NCI-H2171 (cell line): ENCODE measurements at regions not wholly inside any gene's neighbourhood (a gene's known extent, or its start where the extent isn't known, plus 50 kb on each side); places are given as distances from the start of the nearest gene placed in this dataset.
"Not testable (repeated sequence)": the region's sequence is repeated elsewhere in the genome, so short reads cannot be mapped to it uniquely, and the experiment has no call there.

Source experiments
- DNase-seq: peaks from one replicate; lab custom pipeline; 2025; lab: John Stamatoyannopoulos, UW

DNA sequence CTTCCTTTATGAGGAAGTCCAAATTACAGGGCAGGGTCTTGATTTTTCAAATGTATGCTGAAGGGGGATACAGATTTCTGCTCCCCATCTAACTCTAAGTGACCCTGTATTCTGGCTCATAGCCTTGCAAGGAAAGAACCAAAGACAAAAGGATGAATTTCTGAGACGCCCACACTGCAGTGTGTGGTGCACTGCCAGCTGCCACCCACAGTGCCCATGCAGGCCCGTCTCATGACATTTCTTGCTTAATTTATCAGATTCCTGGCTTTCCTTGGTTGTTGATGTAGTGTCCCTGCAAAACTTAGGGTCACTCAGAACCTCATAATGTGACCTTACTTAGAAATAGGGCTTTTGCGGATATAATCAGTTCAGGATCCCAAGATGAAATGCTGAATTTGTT, 68.0 kb downstream of the CBLN4 start:
- DNase-seq: no peak

- no peak for DNase-seq
Observed at GRCh38 chr20:55936209-55936595, 69.1 kb downstream of the CBLN4 start.

- no peak for DNase-seq
Observed at GRCh38 chr20:55935448-55936208, 69.7 kb downstream of the CBLN4 start.

DNA sequence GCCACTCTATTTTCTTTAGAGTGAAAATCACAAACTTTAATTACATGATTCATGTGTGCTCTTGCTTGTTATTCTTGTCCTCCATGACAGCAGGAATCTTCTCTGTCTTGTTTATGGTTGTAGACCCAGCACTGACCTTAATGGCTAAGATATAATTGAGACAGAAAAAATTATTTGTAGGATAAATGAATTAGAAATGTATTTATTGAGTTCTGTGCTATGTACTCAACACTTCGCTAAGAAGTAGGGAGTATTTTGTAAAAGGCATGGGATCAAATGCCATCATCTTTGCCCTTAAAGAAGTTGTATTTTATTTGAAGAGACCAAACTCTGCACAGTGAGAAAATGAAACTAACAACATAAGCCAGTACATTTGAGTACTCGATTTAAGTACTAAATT, 71.2 kb downstream of the CBLN4 start:
- no peak for DNase-seq

- DNase-seq: not testable (repeated sequence)
Observed at GRCh38 chr20:55930876-55931275, 74.4 kb downstream of the CBLN4 start.

GRCh38 chr20:55928266-55928665, 77.1 kb downstream of the CBLN4 start:
- no peak for DNase-seq

GRCh38 chr20:55919956-55920355, 85.4 kb downstream of the CBLN4 start:
- DNase-seq: no peak

GRCh38 chr20:55919319-55919718, 86.0 kb downstream of the CBLN4 start:
- DNase-seq: no peak

- DNase-seq: no peak
Observed at GRCh38 chr20:55918471-55918870, 86.8 kb downstream of the CBLN4 start.

DNA sequence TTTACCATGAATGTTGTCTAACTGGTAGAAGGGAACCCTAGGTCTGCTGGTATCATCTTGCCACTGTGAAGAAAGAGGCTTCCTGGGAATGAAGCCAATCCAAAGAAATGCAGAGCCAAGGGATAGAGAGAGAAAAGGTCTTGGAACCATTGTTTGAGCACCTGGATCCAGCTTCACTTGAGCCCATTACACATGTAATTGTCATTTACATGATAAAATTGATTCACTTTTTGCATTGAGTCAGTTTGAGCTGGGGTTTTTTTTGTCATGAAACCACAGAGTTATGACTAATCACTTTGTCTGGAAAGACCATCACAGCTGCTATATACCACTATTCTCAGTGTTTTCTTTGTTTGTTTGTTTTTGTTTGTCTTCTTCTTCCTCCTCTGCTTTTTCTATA, 112.3 kb downstream of the CBLN4 start:
- DNase-seq: no peak

- peak; percentile 31 for DNase-seq
Observed at GRCh38 chr20:55888685-55889084, 116.6 kb downstream of the CBLN4 start.

GRCh38 chr20:55882910-55883309, 122.4 kb downstream of the CBLN4 start:
- no peak for DNase-seq

DNA sequence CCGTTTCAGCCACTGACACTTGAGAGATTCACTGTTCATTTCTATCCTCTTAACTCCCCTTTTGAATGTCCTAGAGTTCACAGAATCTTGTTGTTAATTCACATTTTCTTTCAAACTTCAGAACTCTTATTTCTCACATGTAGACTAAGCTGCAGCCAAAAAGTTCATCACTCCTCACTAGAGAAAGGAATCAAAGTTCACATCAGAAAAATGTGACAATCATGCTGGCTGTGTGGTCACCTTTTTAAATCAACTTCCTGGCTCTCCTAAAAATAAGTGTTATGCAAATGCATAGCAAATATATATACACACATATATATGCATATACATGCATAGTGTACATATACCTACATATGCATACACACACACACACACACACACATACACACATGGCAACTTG, 123.0 kb downstream of the CBLN4 start:
- DNase-seq: no peak

GRCh38 chr20:55881204-55881603, 124.1 kb downstream of the CBLN4 start:
- no peak for DNase-seq

- no peak for DNase-seq
Observed at GRCh38 chr20:55880361-55880760, 125.0 kb downstream of the CBLN4 start.

DNA sequence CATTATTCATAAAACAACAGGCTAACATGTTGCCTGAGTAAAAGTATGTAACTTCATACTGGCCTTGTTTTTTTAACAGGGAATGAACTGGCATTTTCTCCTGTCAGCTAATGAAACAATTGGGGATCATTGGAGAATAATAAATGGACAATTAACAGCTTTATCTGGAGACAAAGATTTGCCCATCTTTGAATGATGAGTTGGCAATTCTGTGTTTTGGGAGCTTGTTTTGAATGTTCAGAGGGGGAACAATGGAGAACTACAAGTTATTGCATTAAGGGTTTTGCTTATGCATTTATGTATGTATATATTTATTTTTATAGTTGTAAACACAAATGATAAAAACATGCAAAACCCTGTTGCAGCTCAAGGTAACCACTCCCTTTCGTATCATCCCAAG, 150.3 kb downstream of the CBLN4 start:
- no peak for DNase-seq

DNA sequence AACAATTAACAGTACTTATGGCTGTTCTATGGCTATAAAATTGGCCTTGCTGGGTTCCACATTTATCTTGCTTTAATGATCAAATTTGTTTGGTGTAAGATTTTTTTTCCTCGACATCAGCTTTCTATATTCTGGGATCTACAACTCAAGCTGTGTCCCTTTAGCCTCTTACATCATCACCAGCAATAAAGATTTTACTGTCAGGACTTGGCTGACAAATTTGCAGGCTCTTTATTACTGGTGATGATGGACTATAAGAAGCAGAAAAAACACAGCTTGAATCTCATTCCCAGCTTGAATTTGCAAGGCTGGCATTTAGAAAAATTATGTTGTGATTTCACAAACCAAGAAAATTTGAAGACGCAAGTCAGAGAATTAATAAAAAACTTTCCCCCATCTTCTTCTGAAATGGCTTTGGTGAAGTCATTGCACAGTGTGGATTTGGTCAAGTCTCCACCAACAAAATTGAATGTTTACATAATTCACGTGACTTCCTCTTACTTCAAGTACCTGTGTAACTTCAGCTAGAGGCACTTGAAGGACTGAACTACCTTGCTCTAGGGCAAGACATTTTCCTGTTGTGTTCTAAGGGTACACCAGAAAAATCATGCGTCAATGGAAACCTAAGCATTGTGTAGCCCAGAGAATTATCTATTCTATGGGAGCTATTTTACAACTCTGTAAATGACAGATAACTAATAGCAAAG, 175.0 kb downstream of the CBLN4 start:
- no peak for DNase-seq

DNA sequence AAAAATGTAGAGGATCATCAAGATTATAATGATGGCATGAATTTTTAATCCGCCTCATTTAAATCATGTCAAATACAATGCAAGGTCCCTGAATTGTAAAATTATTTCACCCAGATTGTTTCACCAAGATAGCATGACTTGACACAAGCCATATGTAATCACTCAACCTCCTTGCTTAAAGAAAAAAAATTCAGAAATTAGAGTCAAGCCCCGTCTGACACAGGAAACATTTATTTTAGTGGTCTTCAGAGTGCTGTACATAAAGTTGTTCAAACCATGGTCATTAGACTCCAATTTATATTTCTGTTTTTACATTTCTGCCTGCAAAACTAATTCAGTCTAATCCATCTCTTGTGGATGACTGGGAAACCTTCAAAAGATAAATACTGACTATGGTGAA, 200.2 kb downstream of the CBLN4 start:
- DNase-seq: no peak

GRCh38 chr20:55800552-55801245, 204.6 kb downstream of the CBLN4 start:
- DNase-seq: no peak

GRCh38 chr20:55793986-55794385, 211.3 kb downstream of the CBLN4 start:
- no peak for DNase-seq

GRCh38 chr20:55792049-55792448, 213.3 kb downstream of the CBLN4 start:
- no peak for DNase-seq

DNA sequence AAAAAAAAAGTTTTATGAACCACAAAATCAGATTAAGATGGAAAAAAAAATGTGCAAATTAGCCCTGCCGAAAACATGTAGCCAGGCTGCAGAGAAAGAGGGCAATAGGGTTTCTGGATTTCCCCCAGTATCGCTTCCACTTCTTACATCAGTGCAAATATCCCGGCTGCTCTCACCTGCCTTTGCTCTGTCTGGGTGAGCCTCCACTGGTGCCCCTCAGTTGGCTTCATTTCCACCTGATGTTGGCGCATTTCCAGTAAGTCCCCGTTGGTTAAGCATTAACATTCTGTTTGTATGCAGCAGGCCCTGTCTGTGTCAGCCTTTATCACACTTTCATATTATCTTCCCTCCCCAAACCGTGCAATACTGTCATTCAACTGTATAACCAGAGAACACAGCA, 215.1 kb downstream of the CBLN4 start:
- no peak for DNase-seq

DNA sequence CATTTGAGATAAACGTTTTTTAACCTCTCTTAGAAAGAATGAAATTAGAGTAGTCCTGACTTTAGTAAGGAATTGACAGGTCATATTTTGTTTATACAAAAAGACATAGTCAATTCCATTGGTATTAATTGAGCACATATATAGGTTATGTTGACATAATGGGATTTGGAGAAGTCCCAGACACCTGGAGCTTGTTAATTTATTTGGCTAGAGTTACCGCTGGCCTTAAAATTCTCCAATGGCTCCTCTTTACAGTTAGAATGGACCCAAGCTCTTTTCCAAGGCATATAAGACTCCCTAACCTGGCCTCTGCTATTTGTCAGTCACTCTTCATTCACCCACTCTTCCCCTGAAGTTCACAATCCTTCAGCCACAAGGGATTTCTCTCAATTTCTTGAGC, 221.3 kb downstream of the CBLN4 start:
- no peak for DNase-seq
